Adrenal gland (tissue), 5 donors: ENCODE measurements at regions not wholly inside any gene's neighbourhood (a gene's known extent, or its start where the extent isn't known, plus 50 kb on each side); places are given as distances from the start of the nearest gene placed in this dataset.

Experiments
- CTCF ChIP-seq, 6 experiments: fragments of 450-650 bp in 4 of 6; fragments of 200-600 bp in 2 of 6; sonication (generic) in 1 of 6; IDR thresholded peaks; 1 replicate in 5 of 6; 2 replicates in 1 of 6; pipeline versions ENCODE4 v1.5.1 to v1.8.0; 2016 to 2021; ENCODE audit warnings: antibody characterized with exemption in 6 of 6, mild to moderate bottlenecking in 2 of 6, moderate library complexity in 1 of 6
- POLR2A ChIP-seq, 2 donors: fragments of 450-650 bp; IDR thresholded peaks; one replicate each; pipeline ENCODE4 v1.6.1; 2017; ENCODE audit warnings: antibody characterized with exemption in 2 of 2, mild to moderate bottlenecking in 2 of 2, moderate library complexity in 1 of 2
- donor health status: DM: no; HTN: no; CAD: no.

DNA sequence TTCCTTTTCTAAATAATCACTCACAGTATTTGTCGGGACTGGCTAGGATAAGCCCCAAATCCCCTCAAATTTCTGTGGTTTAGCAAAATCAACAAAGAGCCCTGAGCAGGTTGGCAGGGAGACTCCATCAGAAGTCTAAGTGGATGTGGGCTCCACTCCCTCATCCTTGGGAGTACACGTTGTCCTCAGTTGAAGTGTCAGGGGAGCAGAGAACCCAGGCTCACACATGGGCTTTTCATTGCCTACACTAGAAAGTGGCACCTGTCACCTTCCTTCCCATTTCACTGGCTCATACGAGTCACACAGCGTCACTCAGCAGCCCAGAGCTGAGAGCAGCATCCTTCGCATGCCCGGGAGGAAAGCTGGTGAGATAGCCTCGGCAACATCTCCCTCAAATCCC lies 421.3 kb upstream of the FZD8 start:
- TF ChIP-seq CTCF (IDR thresholded peaks at IDR 0.05) (no peak), POLR2A (IDR thresholded peaks at IDR 0.05) (no peak)
